Stimulated activated naive CD8-positive, alpha-beta T cell treated with anti-CD3 and anti-CD28 coated beads, Interleukin-15, Interleukin-2, amounts not matched to agents 100 U/mL and 50 U/mL, for 24 hours (primary cell): ENCODE measurements at regions not wholly inside any gene's neighbourhood (a gene's known extent, or its start where the extent isn't known, plus 50 kb on each side); places are given as distances from the start of the nearest gene placed in this dataset.
A peak's percentile ranks its signal among the peaks of the same experiment; 100 is the strongest.
"Not testable (repeated sequence)": the region's sequence is repeated elsewhere in the genome, so short reads cannot be mapped to it uniquely, and the experiment has no call there.

Experiments used
- ATAC-seq: fragments of 150-1000 bp; cut with Tn5 transposase; one replicate; pipeline ENCODE4 v1.10.0; 2021
- DNase-seq: peaks from one replicate; pipeline ENCODE4 v3.0.0; 2021

DNA sequence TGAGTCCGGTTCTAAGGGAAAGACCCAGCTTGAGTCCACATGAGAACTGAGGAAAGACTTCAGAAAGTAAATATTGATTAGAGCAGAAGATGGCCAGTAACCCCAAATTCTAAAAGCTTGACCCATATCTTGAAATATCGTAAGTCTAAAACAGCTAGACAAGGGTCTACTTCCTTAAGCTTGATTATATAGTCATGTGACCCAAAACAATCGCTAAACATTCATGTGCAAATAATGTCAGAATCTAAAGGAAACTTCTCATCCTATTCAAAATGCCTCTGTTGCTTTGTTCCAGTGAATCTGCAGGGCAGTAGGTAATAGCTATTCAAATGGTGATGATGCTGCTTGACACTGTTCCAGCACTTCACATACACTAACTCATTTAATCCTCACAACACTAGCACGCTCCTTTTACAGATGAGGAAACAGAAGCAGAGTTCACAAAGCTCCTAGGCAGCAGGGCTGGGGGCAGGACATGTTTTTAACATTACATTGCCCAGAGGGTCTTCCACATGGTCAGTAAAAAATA lies 52.6 kb downstream of the TCF20 start:
- DNase-seq, result no peak
- no peak for ATAC-seq

- peak; percentile 61 for ATAC-seq
- no peak for DNase-seq
Observed at GRCh38 chr22:42217019-42217751, 53.3 kb downstream of the TCF20 start.

- DNase-seq, result no peak
- no peak for ATAC-seq
Observed at GRCh38 chr22:42214633-42215415, 55.6 kb downstream of the TCF20 start.

DNA sequence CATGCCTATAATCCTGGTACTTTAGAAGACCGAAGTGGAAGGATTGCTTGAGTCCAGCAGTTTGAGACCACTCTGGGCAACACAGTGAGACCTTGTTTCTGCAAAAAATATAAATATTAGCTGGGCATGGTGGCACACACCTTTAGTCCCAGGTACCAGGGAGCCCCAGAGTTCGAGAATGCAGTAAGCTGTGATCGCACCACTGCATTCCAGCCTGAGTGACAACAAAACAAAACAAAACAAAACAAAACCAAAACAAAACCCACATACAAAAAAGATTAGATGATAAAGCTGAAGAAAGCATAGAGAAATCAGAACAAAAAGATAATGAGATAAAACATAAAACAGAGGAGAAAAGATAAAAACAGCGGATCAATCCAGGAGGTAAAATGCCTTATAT lies 62.1 kb downstream of the TCF20 start:
- no peak for ATAC-seq

DNA sequence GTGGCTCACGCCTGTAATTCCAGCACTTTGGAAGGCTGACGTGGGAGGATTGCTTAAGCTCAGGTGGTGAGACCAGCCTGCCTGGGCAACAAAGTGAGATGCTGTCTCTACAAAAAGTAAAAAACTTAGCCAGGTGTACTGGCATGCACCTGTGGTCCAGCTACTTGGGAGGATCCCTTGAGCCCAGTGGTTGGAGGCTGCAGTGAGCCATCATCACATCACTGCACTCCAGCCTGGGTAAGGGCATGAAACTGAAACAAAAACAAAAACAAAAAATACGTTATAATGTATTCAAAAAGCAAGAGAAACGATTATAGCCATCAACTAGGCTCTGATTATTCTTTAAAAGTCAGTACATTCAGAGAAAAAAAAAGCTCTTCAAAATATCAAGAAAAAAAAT lies 62.5 kb downstream of the TCF20 start:
- DNase-seq, result no peak
- ATAC-seq, result no peak

More for the DNA sequence above, 62.1 kb downstream of the TCF20 start:
- DNase-seq, result no peak

DNA sequence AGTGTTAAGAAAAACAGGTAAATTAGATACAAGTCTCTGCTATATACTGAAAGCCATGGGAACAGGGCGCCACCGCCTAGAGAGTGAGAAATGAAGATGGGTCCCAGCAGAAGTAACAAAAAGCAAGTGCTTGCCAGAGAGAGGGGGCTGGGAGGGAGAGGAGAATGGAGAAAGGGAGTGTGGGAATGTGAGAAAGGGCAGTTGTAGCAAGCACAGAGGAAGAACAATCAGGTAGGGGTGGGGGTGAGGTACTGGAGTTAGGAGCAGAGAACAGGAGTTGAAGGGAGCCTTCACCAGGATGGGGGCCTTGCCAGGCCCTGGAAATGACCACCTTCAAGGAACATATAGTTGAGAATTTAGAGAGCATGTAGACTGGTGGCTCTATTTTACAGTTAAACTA lies 66.8 kb downstream of the TCF20 start:
- DNase-seq (no peak), ATAC-seq (no peak)

DNA sequence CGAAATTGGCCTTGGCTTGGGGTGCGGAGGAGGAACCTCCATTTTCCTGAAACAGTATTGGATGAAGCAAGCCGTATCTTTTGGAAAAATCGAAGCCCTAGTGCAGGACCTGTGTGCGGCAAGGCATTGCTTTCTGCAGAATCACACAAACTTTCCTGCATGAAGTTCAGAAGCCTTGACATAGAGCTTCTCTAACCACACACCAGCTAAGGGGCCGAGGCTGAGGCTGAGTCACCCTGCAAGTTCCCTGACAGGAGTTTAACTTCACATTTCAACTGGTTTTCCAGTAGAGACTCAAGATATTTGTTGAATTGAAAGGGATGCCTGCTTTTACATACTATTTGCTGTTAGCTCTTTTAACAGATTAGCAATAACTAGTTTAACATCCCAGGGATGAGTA lies 67.8 kb downstream of the TCF20 start:
- peak; percentile 44 for DNase-seq
- peak; percentile 85 for ATAC-seq

DNA sequence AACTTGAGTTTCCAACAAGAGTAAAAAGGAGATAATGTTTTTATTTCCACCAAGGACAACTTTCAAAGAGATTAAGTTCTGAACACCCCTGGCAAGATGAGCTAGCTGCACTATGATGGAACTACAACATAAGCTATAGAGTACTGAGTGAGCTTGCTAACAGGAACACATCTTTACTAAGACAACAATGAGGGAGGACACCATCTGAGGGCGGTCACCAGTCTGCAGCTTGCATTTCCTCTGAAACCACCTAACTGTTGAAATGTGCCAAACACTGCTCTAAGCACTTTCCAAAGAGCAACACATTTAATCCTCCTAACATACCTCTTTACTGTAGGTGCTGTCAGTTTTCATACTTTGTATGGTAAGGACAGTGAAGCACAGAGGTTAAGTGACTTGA lies 68.4 kb downstream of the TCF20 start:
- DNase-seq, result no peak
- no peak for ATAC-seq

- ATAC-seq (no peak), DNase-seq (no peak)
Observed at GRCh38 chr22:42199025-42199424, 68.4 kb upstream of the CYP2D6 start.

DNA sequence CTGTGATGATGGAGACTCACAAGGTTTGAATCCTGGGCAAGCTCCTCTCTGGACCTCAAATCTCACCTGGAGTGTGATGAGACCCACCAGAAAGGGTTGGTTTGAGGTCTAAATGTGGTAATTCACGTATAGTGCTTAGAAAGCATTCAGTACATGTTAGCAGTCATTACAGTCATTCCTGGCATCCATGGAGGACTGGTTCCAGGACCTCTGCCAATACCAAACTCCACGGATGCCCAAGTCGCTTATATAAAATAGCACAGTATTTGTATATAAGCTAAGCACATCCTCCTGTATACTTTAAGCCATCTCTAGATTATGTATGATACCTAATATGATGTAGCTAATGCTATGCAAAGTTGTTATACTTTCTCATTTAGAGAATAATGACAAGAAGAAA lies 67.6 kb upstream of the CYP2D6 start:
- no peak for DNase-seq
- ATAC-seq, result no peak

- DNase-seq, result no peak
- no peak for ATAC-seq
Observed at GRCh38 chr22:42196454-42196853, 65.8 kb upstream of the CYP2D6 start.

DNA sequence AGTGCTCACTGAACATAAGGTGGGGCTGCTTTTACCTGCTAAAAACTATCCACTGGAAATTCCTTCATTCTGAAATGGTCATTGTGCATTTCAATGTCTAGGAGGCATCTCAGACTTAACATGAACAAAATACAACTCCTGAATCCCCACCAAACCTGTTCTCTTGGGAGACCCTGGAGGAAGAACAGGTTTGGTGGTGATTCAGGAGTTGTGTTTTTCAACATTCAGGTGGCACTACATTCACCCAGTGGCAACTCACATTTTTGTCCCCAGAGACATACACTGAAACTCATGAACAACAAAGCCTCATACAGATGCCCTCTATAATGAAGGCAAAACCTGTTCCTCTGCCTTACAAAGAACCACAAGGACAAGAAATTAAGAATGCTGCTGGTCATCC lies 64.3 kb upstream of the CYP2D6 start:
- no peak for DNase-seq
- ATAC-seq, result no peak

DNA sequence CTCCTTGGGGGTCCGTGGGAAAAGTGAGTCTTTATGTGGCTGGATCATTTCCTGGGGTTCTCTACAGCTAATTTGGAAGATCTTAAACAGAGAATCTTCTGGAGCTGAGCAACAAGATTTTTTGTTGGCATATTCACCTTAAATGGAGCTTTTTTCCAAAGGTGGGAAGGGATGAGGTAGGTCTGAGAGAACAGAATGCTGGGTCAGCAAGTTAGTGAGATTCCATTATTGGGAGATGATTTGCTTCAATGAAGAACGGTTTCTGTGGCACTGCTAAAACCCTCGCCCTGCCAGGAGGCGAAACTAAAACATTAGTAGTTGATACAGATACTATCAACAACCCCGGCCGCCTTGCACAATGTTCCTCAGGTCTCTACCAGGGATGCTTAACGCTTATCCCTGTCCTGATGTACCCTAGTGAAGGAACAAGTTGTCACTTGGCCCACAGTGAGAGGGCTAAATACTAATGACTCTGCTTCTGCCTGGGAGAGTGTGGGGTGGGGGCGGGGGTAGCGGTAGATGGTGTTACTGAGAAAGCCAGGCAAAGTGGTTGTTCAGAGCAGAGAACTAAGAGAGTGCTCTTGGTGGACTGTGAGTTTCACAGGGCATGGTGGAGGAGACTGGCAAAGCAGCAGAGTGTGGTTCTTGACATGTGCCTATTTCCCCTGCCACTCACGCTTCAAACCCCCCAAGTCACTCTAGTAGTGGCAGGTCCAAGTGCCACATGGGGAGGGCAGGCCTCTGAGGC lies 63.7 kb upstream of the CYP2D6 start:
- peak; percentile 52 for ATAC-seq

DNA sequence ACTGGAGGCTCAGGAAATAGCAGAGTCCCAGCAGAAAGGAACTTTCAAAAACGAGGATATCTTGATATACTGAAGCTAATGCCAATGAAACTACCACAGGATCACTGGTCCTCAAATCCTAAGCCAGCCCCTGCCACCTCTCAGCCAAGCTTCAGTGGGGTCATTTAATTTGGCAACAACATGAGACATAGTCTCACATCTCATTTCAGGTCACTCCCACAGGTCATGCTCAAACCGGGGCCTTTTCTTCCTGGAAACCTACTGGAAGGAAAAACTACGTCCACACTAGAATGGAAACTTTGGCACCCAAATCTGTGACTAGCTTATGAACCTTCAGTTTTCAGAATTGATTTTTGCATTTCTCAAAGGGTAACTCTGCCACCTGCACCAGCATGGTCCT lies 61.9 kb upstream of the CYP2D6 start:
- no peak for ATAC-seq
- DNase-seq, result no peak

More for the DNA sequence above, 63.7 kb upstream of the CYP2D6 start:
- DNase-seq, result no peak

DNA sequence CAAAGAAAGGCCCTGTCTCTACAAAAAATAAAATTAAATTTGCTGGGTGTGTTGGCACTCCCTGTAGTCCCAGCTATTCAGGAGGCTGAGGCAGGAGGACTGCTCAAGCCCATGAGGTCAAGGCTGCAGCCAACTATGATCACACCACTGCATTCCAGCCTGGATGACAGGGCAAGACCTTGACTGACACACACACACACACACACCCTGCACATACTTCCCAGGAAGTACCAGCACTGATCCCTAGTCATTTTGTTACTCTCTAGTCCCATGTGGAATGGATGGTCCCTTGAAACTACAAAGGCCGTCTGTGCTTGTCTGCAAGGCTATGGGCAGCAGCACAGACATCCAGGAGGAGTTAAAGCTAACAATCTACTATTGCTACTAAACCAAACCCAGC lies 59.7 kb upstream of the CYP2D6 start:
- ATAC-seq (no peak), DNase-seq (no peak)

DNA sequence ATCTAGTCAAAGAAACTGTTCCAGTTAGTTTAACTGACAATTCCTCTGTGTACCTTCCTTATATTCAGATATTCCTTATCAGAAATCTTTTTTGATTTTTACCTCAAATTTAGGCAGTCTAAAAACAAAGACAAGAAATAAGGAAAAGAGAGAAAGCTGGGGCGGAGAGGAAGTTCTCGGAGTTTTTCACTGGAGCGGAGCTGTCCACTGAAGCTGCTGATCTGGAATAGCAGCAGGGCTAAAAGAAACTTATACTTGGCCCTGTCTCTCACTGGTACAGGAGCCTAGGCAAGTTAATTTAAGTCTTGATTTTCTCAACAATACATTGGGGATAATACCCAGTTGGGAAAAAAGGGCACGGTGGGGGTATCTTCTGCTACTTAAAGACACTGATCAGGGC lies 59.2 kb upstream of the CYP2D6 start:
- ATAC-seq, result no peak
- no peak for DNase-seq

DNA sequence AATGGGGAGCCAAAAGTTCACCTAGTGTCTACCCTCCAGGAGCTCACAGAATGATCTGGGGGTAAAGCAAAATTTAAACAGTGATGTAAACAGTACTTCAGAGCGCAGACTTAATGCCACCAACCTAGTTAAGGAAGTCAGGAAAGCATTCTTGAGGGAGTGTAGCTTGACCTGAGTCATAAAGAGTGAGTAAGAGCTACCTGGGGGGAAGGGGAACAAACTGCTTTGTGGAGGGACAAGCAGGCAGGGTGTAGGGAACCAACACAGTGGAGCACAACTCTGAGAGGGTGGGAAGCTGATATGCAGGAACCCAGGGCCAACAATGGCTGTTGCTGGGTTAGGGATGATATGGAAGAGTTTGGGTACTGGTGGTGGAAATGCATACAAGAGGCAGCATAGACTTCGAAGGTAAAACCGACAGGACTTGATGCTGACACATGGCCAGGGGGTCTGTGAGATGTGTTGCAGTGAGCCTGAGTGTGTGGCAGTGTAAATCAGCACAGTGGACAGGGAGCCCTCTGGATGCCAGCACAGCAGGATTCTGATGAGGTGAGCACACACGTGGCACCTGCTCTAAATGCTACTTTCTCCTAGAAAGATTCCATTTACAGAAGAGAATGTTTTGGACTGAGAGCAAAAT lies 58.3 kb upstream of the CYP2D6 start:
- no peak for DNase-seq
- ATAC-seq, result peak; percentile 23

DNA sequence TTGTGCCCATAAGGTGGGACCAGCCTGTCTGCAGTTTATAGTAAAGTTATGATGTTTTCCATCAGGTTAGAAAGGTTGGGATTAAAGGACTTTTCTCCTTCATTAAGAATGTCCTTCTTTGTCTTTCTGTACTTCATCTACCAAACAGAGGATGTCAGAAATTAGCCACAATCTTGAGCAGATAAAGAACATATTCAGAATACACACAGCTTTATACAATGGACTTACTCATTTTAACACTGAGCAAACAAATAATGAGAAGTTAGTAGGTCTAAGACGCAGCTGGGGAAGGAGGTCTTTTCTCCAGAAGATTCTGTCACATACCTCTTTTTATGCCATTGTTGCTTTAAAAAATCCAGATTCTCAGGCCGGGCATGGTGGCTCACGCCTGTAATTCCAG lies 57.0 kb upstream of the CYP2D6 start:
- no peak for ATAC-seq
- DNase-seq, result no peak

DNA sequence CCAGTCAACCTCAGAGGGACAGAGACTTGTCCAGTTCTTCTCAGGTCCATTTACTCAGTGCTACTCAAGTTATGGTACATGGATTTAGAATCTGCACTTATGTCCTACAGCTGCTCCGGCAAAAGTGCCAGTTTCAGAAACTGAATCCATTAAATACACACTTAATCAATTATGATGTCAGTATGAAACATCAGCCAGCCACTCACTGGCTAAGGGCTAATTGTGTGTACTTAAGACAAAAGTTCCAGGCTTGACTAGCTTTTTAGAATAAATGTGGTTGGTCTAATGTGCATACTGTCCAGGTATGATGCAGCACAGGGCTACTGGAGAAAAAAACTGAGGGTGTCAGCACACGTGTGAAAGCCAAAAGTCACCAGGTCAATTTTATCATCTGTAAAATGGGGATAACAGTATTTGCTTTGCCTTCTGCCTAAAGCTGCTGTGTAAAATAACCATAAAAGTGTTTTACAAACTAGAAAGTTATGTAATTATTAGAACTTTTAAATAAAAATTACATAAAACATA lies 55.4 kb upstream of the CYP2D6 start:
- DNase-seq (no peak), ATAC-seq (no peak)

GRCh38 chr22:42184852-42185251 lies 54.2 kb upstream of the CYP2D6 start:
- ATAC-seq (no peak), DNase-seq (no peak)

DNA sequence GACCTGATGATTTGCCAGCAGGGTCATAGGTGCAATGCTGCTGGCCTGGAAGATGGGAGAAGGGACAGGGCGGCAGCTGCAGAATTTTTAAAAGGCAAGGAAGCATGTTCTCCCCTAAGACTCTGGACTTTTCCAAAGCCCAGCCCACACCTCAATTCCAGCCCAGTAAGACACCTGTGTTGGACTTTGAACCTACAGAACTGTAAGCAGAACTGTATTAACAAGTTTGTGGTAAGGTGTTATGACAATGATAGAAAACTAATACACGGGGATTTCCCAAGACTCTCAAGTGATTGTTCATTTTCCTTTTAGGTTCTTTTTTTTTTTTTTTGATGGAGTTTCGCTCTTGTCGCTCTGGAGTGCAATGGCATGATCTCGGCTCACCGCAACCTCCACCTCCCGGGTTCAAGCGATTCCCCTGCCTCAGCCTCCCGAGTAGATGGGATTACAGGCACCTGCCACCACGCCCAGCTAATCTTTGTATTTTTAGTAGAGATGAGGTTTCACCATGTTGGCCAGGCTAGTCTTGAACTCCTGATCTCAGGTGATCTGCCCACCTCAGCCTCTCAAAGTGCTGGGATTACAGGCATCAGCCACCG lies 53.0 kb upstream of the CYP2D6 start:
- peak; percentile 20 for ATAC-seq
- not testable (repeated sequence) for DNase-seq
